ENCODE measurements at regions not wholly inside any gene's neighbourhood (a gene's known extent, or its start where the extent isn't known, plus 50 kb on each side); places are given as distances from the start of the nearest gene placed in this dataset.

- Histone ChIP-seq H3K79me2 (ENCODE audit: low read length) (no peaks in the 10 kb centered on the region), H3K4me1 (ENCODE audit: low read length) (no peaks in the 10 kb centered on the region), H3K4me3 (ENCODE audit: low read length) (no peak overlapping the region), H3F3A (ENCODE audit: insufficient read depth, low read length) (no peaks in the 10 kb centered on the region), H3K4me2 (ENCODE audit: low read depth, low read length) (no peak overlapping the region), H2AFZ (ENCODE audit: low read length) (no peak overlapping the region), H3K27me3 (replicated peaks; ENCODE audit: insufficient read depth, low read length) (no peaks in the 10 kb centered on the region), H3K9ac (ENCODE audit: low read length) (no peak overlapping the region), H3K27ac (ENCODE audit: low read length) (no peak overlapping the region), H3K9me3 (replicated peaks; ENCODE audit: insufficient read depth, low read length) (no peaks in the 10 kb centered on the region), H3K36me3 (replicated peaks; ENCODE audit: insufficient read depth, low read length) (no peaks in the 10 kb centered on the region), H3K9me2 (replicated peaks; ENCODE audit: insufficient read depth, low read length) (no peaks in the 10 kb centered on the region), H4K20me1 (ENCODE audit: insufficient read depth, low read length) (no peaks in the 10 kb centered on the region)
- TF ChIP-seq EZH2 (optimal IDR thresholded peaks at IDR 0.05; ENCODE audit: low read depth, low read length) (no peak), EZH2phosphoT487 (IDR thresholded peaks at IDR 0.05; ENCODE audit: low read length) (no peak), CTCF (IDR thresholded peaks at IDR 0.05; ENCODE audit: low read length) (no peak)
- DNase-seq: no peak
Measured at GRCh38 chr13:74562381-74562780, 428.2 kb upstream of the KLF12 start.

GRCh38 chr13:74561155-74561554, 427.0 kb upstream of the KLF12 start:
- H3K9me2 ChIP-seq (replicated peaks; ENCODE audit: insufficient read depth, low read length): no peaks in the 10 kb centered on the region
- no peaks in the 10 kb centered on the region for H3F3A ChIP-seq (ENCODE audit: insufficient read depth, low read length)
- H3K4me3 ChIP-seq (ENCODE audit: low read length): no peak overlapping the region
- H3K27me3 ChIP-seq (replicated peaks; ENCODE audit: insufficient read depth, low read length): no peaks in the 10 kb centered on the region
- H3K9ac ChIP-seq (ENCODE audit: low read length): no peak overlapping the region
- no peak overlapping the region for H3K27ac ChIP-seq (ENCODE audit: low read length)
- no peaks in the 10 kb centered on the region for H3K79me2 ChIP-seq (ENCODE audit: low read length)
- no peaks in the 10 kb centered on the region for H3K9me3 ChIP-seq (replicated peaks; ENCODE audit: insufficient read depth, low read length)
- DNase-seq: no peak
- no peak overlapping the region for H2AFZ ChIP-seq (ENCODE audit: low read length)
- H3K4me1 ChIP-seq (ENCODE audit: low read length): no peaks in the 10 kb centered on the region
- no peak for TF ChIP-seq CTCF (IDR thresholded peaks at IDR 0.05; ENCODE audit: low read length)
- TF ChIP-seq EZH2phosphoT487 (IDR thresholded peaks at IDR 0.05; ENCODE audit: low read length): no peak
- TF ChIP-seq EZH2 (optimal IDR thresholded peaks at IDR 0.05; ENCODE audit: low read depth, low read length): no peak
- no peak overlapping the region for H3K4me2 ChIP-seq (ENCODE audit: low read depth, low read length)
- H3K36me3 ChIP-seq (replicated peaks; ENCODE audit: insufficient read depth, low read length): no peaks in the 10 kb centered on the region
- H4K20me1 ChIP-seq (ENCODE audit: insufficient read depth, low read length): no peaks in the 10 kb centered on the region

GRCh38 chr13:74560325-74560724, 426.1 kb upstream of the KLF12 start:
- Histone ChIP-seq H4K20me1 (ENCODE audit: insufficient read depth, low read length) (no peaks in the 10 kb centered on the region), H3F3A (ENCODE audit: insufficient read depth, low read length) (no peaks in the 10 kb centered on the region), H2AFZ (ENCODE audit: low read length) (no peak overlapping the region), H3K79me2 (ENCODE audit: low read length) (no peaks in the 10 kb centered on the region), H3K36me3 (replicated peaks; ENCODE audit: insufficient read depth, low read length) (no peaks in the 10 kb centered on the region), H3K9me2 (replicated peaks; ENCODE audit: insufficient read depth, low read length) (no peaks in the 10 kb centered on the region), H3K4me1 (ENCODE audit: low read length) (no peaks in the 10 kb centered on the region), H3K9ac (ENCODE audit: low read length) (no peak overlapping the region), H3K4me2 (ENCODE audit: low read depth, low read length) (no peak overlapping the region), H3K27me3 (replicated peaks; ENCODE audit: insufficient read depth, low read length) (no peaks in the 10 kb centered on the region), H3K4me3 (ENCODE audit: low read length) (no peak overlapping the region), H3K27ac (ENCODE audit: low read length) (no peak overlapping the region), H3K9me3 (replicated peaks; ENCODE audit: insufficient read depth, low read length) (no peaks in the 10 kb centered on the region)
- TF ChIP-seq EZH2phosphoT487 (IDR thresholded peaks at IDR 0.05; ENCODE audit: low read length) (no peak), EZH2 (optimal IDR thresholded peaks at IDR 0.05; ENCODE audit: low read depth, low read length) (no peak), CTCF (IDR thresholded peaks at IDR 0.05; ENCODE audit: low read length) (no peak)
- no peak for DNase-seq
